ENCODE measurements at regions not wholly inside any gene's neighbourhood (a gene's known extent, or its start where the extent isn't known, plus 50 kb on each side); places are given as distances from the start of the nearest gene placed in this dataset.

DNA sequence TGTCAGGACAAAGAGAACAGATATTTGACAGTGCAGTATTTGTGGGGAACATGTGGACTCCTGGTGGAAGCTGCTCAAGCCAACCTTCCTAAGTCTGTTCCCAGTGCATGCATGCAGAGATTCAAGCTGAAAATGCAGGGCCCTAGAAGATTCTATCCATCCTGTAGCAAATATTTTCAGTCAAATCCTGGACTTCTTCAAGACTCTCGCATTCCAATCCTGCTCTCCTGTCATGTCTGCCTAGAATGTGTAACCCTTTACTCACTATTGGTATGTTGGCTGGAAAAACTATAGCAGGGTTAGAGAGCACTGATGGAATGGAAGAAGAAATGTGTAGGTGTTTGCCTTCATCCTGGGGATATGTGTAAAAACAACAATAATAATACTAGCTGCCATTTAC is 385.6 kb upstream of the PKN2 start:
- no peaks in the 10 kb centered on the region for H3K36me3 ChIP-seq (ENCODE audit: control insufficient read depth in 3 of 3, insufficient read depth in 3 of 3, low read length in 3 of 3)
- H3K4me3 ChIP-seq (ENCODE audit: low read length in 3 of 3) = no peak overlapping the region
- no peak overlapping the region for H3K9ac ChIP-seq (ENCODE audit: low read depth in 1 of 3, low read length in 3 of 3)
- H3K27me3 ChIP-seq (ENCODE audit: control insufficient read depth in 3 of 3, insufficient read depth in 3 of 3, low read length in 3 of 3) = no peaks in the 10 kb centered on the region
- H3K4me1 ChIP-seq (ENCODE audit: control insufficient read depth in 3 of 3, insufficient read depth in 3 of 3, low read length in 3 of 3) = no peaks in the 10 kb centered on the region
- no peak overlapping the region for H3K27ac ChIP-seq (ENCODE audit: low read depth, low read length)
- no peaks in the 10 kb centered on the region for H3K9me3 ChIP-seq (ENCODE audit: control insufficient read depth in 3 of 3, low read length in 3 of 3)

DNA sequence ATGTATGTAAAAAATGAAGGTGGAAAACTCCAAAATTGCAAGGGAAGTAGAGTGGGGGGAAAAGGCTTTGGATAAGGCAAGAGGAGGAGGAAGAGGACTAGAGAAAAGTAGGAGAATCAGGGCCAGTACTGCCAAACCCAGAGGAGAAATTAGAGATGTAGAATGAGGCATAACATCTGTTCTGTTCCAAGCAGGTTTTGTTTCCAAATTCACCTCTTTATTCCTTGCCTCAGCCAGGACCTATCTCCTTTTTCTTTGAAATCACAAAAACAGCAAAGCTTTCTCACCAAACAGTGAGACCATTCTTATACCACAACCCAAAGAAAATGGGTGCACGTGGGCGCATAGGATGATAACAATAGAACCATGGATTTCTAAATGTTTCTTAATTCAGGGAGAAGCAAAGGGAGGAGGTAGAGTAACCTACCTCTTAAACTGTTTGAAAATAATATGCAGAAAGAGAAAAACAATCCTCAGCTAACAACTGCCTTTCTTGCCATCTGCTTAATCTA is 383.3 kb upstream of the PKN2 start:
- H3K27me3 ChIP-seq (ENCODE audit: control insufficient read depth in 3 of 3, insufficient read depth in 3 of 3, low read length in 3 of 3) = no peaks in the 10 kb centered on the region
- no peak overlapping the region for H3K9ac ChIP-seq (ENCODE audit: low read depth in 1 of 3, low read length in 3 of 3)
- H3K4me1 ChIP-seq (ENCODE audit: control insufficient read depth in 3 of 3, insufficient read depth in 3 of 3, low read length in 3 of 3) = no peaks in the 10 kb centered on the region
- H3K36me3 ChIP-seq (ENCODE audit: control insufficient read depth in 3 of 3, insufficient read depth in 3 of 3, low read length in 3 of 3) = no peaks in the 10 kb centered on the region
- H3K27ac ChIP-seq (ENCODE audit: low read depth, low read length) = no peak overlapping the region
- H3K4me3 ChIP-seq (ENCODE audit: low read length in 3 of 3) = no peak overlapping the region
- H3K9me3 ChIP-seq (ENCODE audit: control insufficient read depth in 3 of 3, low read length in 3 of 3) = no peaks in the 10 kb centered on the region

DNA sequence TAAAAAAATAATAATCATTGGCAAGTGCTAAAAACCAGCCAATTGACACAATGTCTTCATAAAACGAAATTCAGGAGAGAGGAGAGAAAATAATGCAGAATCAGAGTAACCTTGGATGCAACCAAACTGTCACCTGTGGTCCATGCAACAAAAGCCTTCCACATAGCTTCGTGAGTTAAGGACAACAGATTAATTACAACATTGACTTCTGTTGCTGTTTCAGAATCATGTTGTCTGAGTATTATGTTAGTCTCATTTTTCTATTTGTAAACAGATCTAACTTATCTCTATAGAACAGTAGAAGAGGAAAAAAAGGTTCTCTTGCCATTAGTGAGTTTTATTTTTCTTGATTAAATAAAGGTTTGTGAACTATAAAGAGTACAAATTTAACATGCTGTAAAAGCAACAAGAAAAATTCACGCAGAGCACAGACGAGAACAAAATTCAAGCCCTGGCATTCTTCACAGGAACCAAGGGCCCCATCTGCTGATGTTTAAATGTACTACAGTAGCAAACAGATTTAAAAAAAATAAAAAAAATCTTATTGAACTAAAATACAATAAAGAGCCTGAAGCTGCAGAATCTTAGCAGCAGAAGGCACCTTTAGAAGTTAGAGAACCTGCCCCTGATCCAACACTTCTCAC is 381.1 kb upstream of the PKN2 start:
- H3K9me3 ChIP-seq (ENCODE audit: control insufficient read depth in 3 of 3, low read length in 3 of 3) = no peaks in the 10 kb centered on the region
- no peak overlapping the region for H3K4me3 ChIP-seq (ENCODE audit: low read length in 3 of 3)
- no peaks in the 10 kb centered on the region for H3K4me1 ChIP-seq (ENCODE audit: control insufficient read depth in 3 of 3, insufficient read depth in 3 of 3, low read length in 3 of 3)

DNA sequence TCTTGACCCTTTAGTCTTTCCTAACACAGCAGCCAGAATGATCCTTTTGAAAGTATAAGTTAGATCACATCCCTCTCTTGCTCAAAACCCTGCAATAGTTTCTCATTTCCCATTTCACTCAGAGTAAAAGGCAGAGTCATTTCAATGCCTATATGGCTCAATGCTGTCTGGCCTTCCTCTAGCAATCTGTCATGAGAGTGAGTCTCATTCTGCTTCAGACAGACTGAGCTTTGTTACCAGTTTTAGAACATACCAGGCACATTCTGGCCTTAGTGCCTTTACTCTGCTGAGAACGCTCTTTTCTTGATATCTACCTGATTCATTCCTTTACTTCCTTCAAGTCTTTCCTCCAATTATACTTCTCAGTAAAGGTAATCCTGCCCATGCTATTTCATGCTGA is 372.8 kb upstream of the PKN2 start:
- H3K4me1 ChIP-seq (ENCODE audit: control insufficient read depth in 3 of 3, insufficient read depth in 3 of 3, low read length in 3 of 3) = no peaks in the 10 kb centered on the region
- H3K27me3 ChIP-seq (ENCODE audit: control insufficient read depth in 3 of 3, insufficient read depth in 3 of 3, low read length in 3 of 3) = no peaks in the 10 kb centered on the region
- H3K27ac ChIP-seq (ENCODE audit: low read depth, low read length) = no peak overlapping the region
- H3K9ac ChIP-seq (ENCODE audit: low read depth in 1 of 3, low read length in 3 of 3) = no peak overlapping the region
- no peaks in the 10 kb centered on the region for H3K36me3 ChIP-seq (ENCODE audit: control insufficient read depth in 3 of 3, insufficient read depth in 3 of 3, low read length in 3 of 3)
- H3K4me3 ChIP-seq (ENCODE audit: low read length in 3 of 3) = no peak overlapping the region
- H3K9me3 ChIP-seq (ENCODE audit: control insufficient read depth in 3 of 3, low read length in 3 of 3) = no peaks in the 10 kb centered on the region

More for the DNA sequence above, 381.1 kb upstream of the PKN2 start:
- Histone ChIP-seq H3K9ac (ENCODE audit: low read depth in 1 of 3, low read length in 3 of 3) (no peak overlapping the region), H3K36me3 (ENCODE audit: control insufficient read depth in 3 of 3, insufficient read depth in 3 of 3, low read length in 3 of 3) (no peaks in the 10 kb centered on the region), H3K27ac (ENCODE audit: low read depth, low read length) (no peak overlapping the region), H3K27me3 (ENCODE audit: control insufficient read depth in 3 of 3, insufficient read depth in 3 of 3, low read length in 3 of 3) (no peaks in the 10 kb centered on the region)

DNA sequence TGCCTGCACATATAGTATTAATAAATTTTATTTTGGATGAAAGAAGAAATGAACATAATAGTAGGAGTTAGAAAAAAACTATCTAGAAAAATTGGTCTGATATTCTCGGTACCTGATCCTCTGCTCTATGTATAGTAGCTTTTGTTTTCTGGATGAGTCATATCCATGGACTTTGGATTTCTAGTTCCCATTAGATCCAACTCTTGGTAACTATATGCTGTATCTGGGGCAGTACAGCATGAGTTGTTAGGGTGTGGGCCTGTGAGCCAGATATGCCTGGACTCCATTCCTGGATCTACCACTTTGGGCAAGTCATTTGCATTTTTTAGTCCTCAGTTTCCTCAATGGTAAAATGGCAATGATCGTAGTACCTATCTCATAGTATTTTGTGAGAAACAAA is 372.2 kb upstream of the PKN2 start:
- Histone ChIP-seq H3K4me3 (ENCODE audit: low read length in 3 of 3) (no peak overlapping the region), H3K9me3 (ENCODE audit: control insufficient read depth in 3 of 3, low read length in 3 of 3) (no peaks in the 10 kb centered on the region), H3K27ac (ENCODE audit: low read depth, low read length) (no peak overlapping the region), H3K36me3 (ENCODE audit: control insufficient read depth in 3 of 3, insufficient read depth in 3 of 3, low read length in 3 of 3) (no peaks in the 10 kb centered on the region), H3K27me3 (ENCODE audit: control insufficient read depth in 3 of 3, insufficient read depth in 3 of 3, low read length in 3 of 3) (no peaks in the 10 kb centered on the region), H3K9ac (ENCODE audit: low read depth in 1 of 3, low read length in 3 of 3) (no peak overlapping the region), H3K4me1 (ENCODE audit: control insufficient read depth in 3 of 3, insufficient read depth in 3 of 3, low read length in 3 of 3) (no peaks in the 10 kb centered on the region)

DNA sequence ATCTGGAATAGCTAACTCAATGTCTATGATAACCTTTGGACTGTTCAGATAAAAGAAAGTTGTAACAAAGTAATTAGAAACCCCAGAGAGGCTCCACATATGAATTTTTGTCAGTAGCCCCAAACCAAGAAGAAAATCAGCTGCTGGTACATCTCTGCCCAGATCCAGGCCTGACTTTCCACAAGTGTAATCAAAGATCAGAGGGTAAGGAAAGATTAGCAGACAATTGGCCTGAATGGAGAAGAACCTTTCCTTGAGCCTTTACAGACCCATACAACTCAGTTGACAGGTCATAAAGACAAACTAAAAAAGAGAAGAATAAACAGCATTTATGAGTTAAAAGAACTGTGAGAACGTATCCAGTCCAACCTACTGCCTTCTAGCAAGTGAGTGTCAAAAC is 366.7 kb upstream of the PKN2 start:
- Histone ChIP-seq H3K9me3 (ENCODE audit: control insufficient read depth in 3 of 3, low read length in 3 of 3) (no peaks in the 10 kb centered on the region), H3K27me3 (ENCODE audit: control insufficient read depth in 3 of 3, insufficient read depth in 3 of 3, low read length in 3 of 3) (no peaks in the 10 kb centered on the region), H3K27ac (ENCODE audit: low read depth, low read length) (no peak overlapping the region), H3K4me1 (ENCODE audit: control insufficient read depth in 3 of 3, insufficient read depth in 3 of 3, low read length in 3 of 3) (no peaks in the 10 kb centered on the region), H3K36me3 (ENCODE audit: control insufficient read depth in 3 of 3, insufficient read depth in 3 of 3, low read length in 3 of 3) (no peaks in the 10 kb centered on the region), H3K9ac (ENCODE audit: low read depth in 1 of 3, low read length in 3 of 3) (no peak overlapping the region), H3K4me3 (ENCODE audit: low read length in 3 of 3) (no peak overlapping the region)

DNA sequence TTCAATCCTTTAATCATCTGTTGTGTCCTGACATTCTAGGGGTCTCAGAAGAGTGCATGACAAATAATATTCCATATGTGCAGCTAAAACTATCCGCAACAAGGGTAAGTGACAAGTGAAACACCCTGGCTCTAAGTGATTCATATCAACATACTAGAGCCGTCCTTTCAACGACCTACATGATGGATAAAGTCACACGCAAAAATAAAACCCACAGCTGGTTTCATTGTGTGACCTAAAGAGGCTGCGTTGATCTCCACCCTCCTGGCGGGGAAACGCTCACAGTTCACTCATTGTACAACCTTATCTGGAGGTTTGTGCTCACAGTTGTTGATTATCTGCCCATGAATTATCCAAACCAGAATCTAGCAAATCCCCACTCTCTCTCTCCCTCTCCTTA is 365.3 kb upstream of the PKN2 start:
- Histone ChIP-seq H3K27ac (ENCODE audit: low read depth, low read length) (no peak overlapping the region), H3K4me3 (ENCODE audit: low read length in 3 of 3) (no peak overlapping the region)

DNA sequence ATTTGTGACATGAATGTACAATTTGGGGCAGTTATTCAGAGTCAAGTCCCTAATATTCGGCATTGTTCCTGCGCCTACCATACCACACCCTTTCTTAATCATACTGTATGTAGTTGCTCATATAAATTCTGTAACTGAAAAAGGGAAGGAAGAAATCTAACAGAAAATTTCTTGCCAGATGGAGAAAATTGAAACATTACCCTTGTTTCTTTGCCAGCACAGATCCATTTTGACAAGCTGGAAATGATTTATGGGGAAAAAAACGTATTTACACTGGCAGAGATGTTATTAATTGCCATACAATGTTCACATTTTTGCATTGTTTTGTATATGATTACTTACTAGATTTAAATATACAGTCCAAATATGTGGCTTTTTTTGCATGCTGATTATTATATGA is 363.8 kb upstream of the PKN2 start:
- Histone ChIP-seq H3K4me1 (ENCODE audit: control insufficient read depth in 3 of 3, insufficient read depth in 3 of 3, low read length in 3 of 3) (no peaks in the 10 kb centered on the region), H3K27ac (ENCODE audit: low read depth, low read length) (no peak overlapping the region), H3K9ac (ENCODE audit: low read depth in 1 of 3, low read length in 3 of 3) (no peak overlapping the region), H3K9me3 (ENCODE audit: control insufficient read depth in 3 of 3, low read length in 3 of 3) (no peaks in the 10 kb centered on the region), H3K4me3 (ENCODE audit: low read length in 3 of 3) (no peak overlapping the region), H3K36me3 (ENCODE audit: control insufficient read depth in 3 of 3, insufficient read depth in 3 of 3, low read length in 3 of 3) (no peaks in the 10 kb centered on the region), H3K27me3 (ENCODE audit: control insufficient read depth in 3 of 3, insufficient read depth in 3 of 3, low read length in 3 of 3) (no peaks in the 10 kb centered on the region)

More for the DNA sequence above, 365.3 kb upstream of the PKN2 start:
- H3K9ac ChIP-seq (ENCODE audit: low read depth in 1 of 3, low read length in 3 of 3) = no peak overlapping the region
- no peaks in the 10 kb centered on the region for H3K27me3 ChIP-seq (ENCODE audit: control insufficient read depth in 3 of 3, insufficient read depth in 3 of 3, low read length in 3 of 3)
- H3K36me3 ChIP-seq (ENCODE audit: control insufficient read depth in 3 of 3, insufficient read depth in 3 of 3, low read length in 3 of 3) = no peaks in the 10 kb centered on the region
- no peaks in the 10 kb centered on the region for H3K9me3 ChIP-seq (ENCODE audit: control insufficient read depth in 3 of 3, low read length in 3 of 3)
- H3K4me1 ChIP-seq (ENCODE audit: control insufficient read depth in 3 of 3, insufficient read depth in 3 of 3, low read length in 3 of 3) = no peaks in the 10 kb centered on the region

DNA sequence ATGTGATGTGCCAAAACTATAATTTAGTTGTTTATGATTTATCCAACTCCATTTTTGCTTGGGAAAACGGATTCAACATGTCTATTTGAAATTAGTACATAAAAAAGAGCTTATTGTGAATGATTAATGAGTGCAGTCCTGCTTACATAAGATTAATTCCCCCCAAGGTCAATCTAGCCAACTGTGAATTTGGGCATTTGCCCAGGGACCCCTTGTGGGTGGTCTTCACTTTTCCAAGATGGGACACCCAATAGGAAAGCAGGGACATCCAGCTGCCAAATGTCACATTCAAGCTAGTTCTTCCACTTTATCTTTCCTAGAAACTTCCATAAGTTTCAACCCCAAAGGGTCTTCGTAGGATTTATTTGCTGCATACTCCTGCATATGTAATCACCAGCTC is 362.4 kb upstream of the PKN2 start:
- Histone ChIP-seq H3K36me3 (ENCODE audit: control insufficient read depth in 3 of 3, insufficient read depth in 3 of 3, low read length in 3 of 3) (no peaks in the 10 kb centered on the region), H3K4me1 (ENCODE audit: control insufficient read depth in 3 of 3, insufficient read depth in 3 of 3, low read length in 3 of 3) (no peaks in the 10 kb centered on the region), H3K4me3 (ENCODE audit: low read length in 3 of 3) (no peak overlapping the region), H3K9ac (ENCODE audit: low read depth in 1 of 3, low read length in 3 of 3) (no peak overlapping the region), H3K9me3 (ENCODE audit: control insufficient read depth in 3 of 3, low read length in 3 of 3) (no peaks in the 10 kb centered on the region), H3K27me3 (ENCODE audit: control insufficient read depth in 3 of 3, insufficient read depth in 3 of 3, low read length in 3 of 3) (no peaks in the 10 kb centered on the region), H3K27ac (ENCODE audit: low read depth, low read length) (no peak overlapping the region)

DNA sequence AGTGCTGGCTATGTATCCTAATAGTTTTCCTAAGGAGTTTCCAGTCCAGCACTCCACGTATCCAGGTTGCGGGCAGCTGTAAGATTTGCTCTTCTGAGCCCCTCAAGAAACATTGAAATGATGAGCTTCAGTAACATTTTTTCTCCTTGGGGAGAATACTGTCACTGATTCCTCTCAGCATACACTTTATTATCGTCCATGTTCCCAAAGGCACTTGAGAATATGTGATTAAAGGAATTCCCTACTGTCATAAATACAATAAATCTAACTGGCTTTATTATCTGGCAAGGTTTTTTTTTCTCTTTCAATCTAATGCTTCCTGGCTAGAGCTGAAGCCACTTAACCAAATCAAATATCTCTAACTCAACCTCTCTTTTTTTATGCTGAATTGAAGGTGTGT is 359.2 kb upstream of the PKN2 start:
- H3K36me3 ChIP-seq (ENCODE audit: control insufficient read depth in 3 of 3, insufficient read depth in 3 of 3, low read length in 3 of 3) = no peaks in the 10 kb centered on the region
- no peaks in the 10 kb centered on the region for H3K27me3 ChIP-seq (ENCODE audit: control insufficient read depth in 3 of 3, insufficient read depth in 3 of 3, low read length in 3 of 3)
- no peak overlapping the region for H3K27ac ChIP-seq (ENCODE audit: low read depth, low read length)
- no peaks in the 10 kb centered on the region for H3K9me3 ChIP-seq (ENCODE audit: control insufficient read depth in 3 of 3, low read length in 3 of 3)
- H3K4me3 ChIP-seq (ENCODE audit: low read length in 3 of 3) = no peak overlapping the region
- no peaks in the 10 kb centered on the region for H3K4me1 ChIP-seq (ENCODE audit: control insufficient read depth in 3 of 3, insufficient read depth in 3 of 3, low read length in 3 of 3)
- H3K9ac ChIP-seq (ENCODE audit: low read depth in 1 of 3, low read length in 3 of 3) = no peak overlapping the region

Measured in skeletal muscle tissue (tissue), 3 donors.